GM12892 (cell line): ENCODE measurements at regions not wholly inside any gene's neighbourhood (a gene's known extent, or its start where the extent isn't known, plus 50 kb on each side); places are given as distances from the start of the nearest gene placed in this dataset.

Experiments
- POLR2A ChIP-seq: IDR thresholded peaks from 2 replicates; pipeline ENCODE4 v1.6.1; 2011; ENCODE audit warnings: low read depth, low read length, control low read depth
- POLR2AphosphoS5 ChIP-seq: IDR thresholded peaks from 2 replicates; pipeline ENCODE4 v1.6.1; 2011; ENCODE audit warnings: low read depth, low read length, control low read depth
- TAF1 ChIP-seq: IDR thresholded peaks from 2 replicates; pipeline ENCODE4 v1.6.1; 2011; ENCODE audit warnings: low read depth, mild to moderate bottlenecking, control low read depth, low read length, borderline replicate concordance

DNA sequence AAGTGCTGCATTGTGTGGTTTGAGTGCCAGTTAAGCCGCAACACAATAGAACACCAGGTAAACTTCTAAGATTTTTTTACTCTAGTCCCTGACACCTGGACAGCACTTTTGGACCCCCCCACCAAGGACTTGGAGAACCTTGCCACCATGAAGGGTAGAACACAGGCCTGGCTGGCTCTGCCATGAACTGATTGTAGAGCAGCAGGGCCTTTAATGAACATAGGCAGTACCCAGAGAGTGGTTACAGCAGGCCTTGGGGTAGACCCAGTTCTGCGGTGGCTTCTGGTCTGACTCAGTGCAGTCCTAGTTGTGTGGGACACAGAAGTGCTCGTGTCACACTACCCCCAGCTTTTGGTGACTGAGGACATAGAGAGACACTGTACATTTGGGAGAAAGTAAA, 648.3 kb downstream of the PCDH19 start:
- TF ChIP-seq POLR2A: no peak
- no peak for TF ChIP-seq POLR2AphosphoS5
- no peak for TF ChIP-seq TAF1
